HUES64 (cell line): ENCODE measurements at regions not wholly inside any gene's neighbourhood (a gene's known extent, or its start where the extent isn't known, plus 50 kb on each side); places are given as distances from the start of the nearest gene placed in this dataset.
"Not testable (repeated sequence)": the region's sequence is repeated elsewhere in the genome, so short reads cannot be mapped to it uniquely, and the experiment has no call there.

Source experiments
- H3K27ac ChIP-seq: 2 replicates; pipeline ENCODE4 v1.7.0; 2013; ENCODE audit warnings: low read depth, low read length, inconsistent platforms
- H3K27me3 ChIP-seq: 2 replicates; pipeline ENCODE4 v1.6.1; 2013; ENCODE audit warnings: mild to moderate bottlenecking, low read length; ENCODE audit not compliant: insufficient read depth
- H3K36me3 ChIP-seq: 2 replicates; pipeline ENCODE4 v1.6.1; 2013; ENCODE audit warnings: mild to moderate bottlenecking, low read length; ENCODE audit not compliant: insufficient read depth
- H3K4me1 ChIP-seq: 2 replicates; pipeline ENCODE4 v1.6.1; 2013; ENCODE audit warnings: mild to moderate bottlenecking, low read length, moderate library complexity; ENCODE audit not compliant: insufficient read depth
- H3K4me3 ChIP-seq: 2 replicates; pipeline ENCODE4 v1.5.1; 2013; ENCODE audit warnings: mild to moderate bottlenecking, low read length, moderate library complexity
- H3K9ac ChIP-seq: 2 replicates; pipeline ENCODE4 v1.6.1; 2013; ENCODE audit warnings: mild to moderate bottlenecking, low read depth, low read length
- H3K9me3 ChIP-seq: 2 replicates; pipeline ENCODE4 v1.6.1; 2013; ENCODE audit warnings: low read depth, low read length; ENCODE audit not compliant: insufficient read depth
- WGBS: fragments of 150-250, 120-280 bp; methylation state at CpG from one replicate; pipeline ENCODE4 v1.1.7; 2013; ENCODE audit warnings: missing lambda C conversion rate; 5-methylcytosine and 5-hydroxymethylcytosine counted together

DNA sequence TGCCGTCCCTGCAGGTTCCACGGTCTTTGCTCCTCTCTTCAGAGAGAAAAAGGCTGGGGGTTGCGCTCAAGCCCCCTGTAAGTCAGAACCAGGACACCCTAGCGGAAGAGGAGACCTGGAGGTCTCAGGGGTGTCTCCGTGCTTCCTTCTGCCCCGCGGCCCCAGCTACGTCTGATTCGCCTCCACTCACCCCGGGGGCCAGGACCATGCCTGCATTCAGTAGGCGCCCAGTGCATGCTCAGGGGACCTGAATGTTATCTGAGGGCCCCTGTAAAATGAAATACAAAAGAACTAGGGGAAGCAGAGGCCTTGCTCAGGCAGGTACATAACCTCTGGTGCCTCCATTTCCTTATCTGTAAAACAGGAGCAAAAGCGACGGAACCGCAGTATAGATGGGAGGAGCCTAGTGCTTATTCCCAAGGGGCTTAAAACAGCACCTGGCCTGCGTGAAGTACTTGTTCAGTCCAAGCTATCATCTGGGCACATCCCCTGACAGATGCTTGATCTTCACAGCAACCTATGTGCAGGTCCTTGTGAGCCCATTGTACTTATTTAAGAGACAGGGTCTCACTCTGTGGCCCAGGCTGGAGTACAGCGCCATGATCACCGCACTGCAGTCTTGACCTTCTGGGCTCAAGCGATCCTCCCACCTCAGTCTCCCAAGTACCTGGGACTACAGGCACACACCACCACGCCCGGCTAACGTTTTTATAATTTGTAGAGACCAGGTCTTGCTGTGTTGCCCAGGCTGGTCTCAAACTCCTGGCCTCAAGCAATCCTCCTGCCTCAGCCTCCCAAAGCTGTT, 110.3 kb upstream of the NCOR2 start:
- Histone ChIP-seq H3K9me3 (no peaks in the 10 kb centered on the region), H3K27me3 (no peaks in the 10 kb centered on the region), H3K27ac (no peak overlapping the region), H3K36me3 (no peaks in the 10 kb centered on the region), H3K4me3 (no peak overlapping the region), H3K4me1 (peaks cover 8% of the 10 kb centered on the region; the same call in 1 of the 2 replicates), H3K9ac (no peak overlapping the region)
- 93% methylated on average over 21 of the region's 21 CpGs for WGBS

DNA sequence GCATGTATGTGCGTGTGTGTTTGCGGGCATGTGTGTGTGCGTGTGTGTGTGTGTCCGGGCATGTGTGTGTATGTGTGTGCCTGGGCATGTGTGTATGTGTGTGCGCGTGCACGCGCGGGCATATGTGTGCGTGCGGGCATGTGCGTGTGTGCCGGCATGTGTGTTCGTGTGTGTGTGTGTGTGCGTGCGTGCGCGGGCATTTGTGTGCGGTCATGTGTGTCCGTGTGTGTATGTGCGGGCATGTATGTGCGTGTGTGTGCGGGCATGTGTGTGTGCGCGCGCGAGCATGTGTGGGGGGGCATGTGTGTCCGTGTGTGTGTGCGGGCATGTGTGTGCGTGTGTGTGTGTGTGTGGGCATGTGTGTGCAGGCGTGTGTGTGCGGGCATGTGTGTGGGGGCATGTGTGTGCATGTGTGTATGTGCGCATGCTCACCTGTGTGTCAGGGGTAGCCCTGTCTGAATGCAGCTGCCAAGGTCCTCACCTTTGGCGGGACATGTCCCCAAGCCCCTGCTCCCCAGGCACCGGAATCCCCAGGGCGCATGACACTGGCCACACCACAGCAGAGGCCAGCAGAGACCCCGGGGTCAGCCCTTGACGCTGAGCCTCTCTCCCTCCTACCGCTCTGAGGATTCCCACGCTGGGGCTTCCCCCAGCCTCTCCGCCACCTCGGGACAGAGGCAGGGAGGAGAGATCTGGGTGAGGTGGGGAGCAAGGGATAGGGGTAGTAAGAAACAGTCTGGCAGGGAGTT, 109.5 kb upstream of the NCOR2 start:
- H3K27ac ChIP-seq: no peak overlapping the region
- no peak overlapping the region for H3K4me3 ChIP-seq
- H3K9me3 ChIP-seq: no peaks in the 10 kb centered on the region
- H3K9ac ChIP-seq: no peak overlapping the region
- H3K27me3 ChIP-seq: no peaks in the 10 kb centered on the region
- WGBS: 91% methylated on average over 42 of the region's 42 CpGs
- H3K4me1 ChIP-seq: peaks cover 5% of the 10 kb centered on the region; the same call in 1 of the 2 replicates
- H3K36me3 ChIP-seq: no peaks in the 10 kb centered on the region

DNA sequence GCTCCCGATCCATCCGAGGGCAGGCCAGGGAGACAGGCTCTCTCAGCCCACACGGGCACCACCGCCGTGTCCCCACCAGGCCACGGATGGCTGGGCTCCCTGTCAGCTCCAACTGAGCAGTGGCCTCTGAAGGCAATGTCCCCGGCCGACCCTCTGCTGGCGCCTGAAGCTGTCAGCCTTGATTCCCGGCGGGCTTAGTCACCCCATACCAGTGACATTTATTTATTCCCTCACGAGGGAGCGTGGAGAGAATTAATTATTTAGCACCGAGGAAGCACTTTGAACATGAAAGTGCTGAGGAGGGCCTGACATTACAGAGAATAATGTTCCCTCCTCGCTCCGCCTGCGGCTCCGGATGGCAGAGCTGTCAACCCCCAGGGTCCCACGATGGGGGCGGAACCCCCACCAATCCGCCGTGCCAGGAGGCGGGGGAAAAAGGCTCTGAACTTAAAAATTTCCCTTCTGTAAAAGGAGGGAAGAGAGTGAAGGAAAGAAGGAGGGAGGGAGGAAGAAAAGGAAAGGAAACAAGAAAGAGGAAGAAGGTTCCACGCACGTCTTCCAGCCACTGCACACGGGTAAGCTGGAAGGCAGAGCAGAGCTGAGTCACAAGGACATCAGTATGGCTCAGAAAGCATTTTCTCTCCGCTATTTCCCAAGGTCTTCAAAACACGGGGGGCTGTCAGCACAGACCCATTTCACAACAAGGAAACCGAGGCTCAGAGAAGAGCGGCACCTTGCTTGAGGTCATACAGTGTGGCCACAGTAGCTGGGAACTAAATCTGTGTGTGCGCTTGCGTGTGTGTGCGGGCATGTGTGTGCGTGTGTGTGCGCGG, 108.7 kb upstream of the NCOR2 start:
- Histone ChIP-seq H3K4me3 (no peak overlapping the region), H3K27me3 (no peaks in the 10 kb centered on the region), H3K9me3 (no peaks in the 10 kb centered on the region), H3K27ac (no peak overlapping the region), H3K4me1 (no peaks in the 10 kb centered on the region), H3K36me3 (no peaks in the 10 kb centered on the region), H3K9ac (no peak overlapping the region)
- WGBS: 83% methylated on average over 36 of the region's 36 CpGs

DNA sequence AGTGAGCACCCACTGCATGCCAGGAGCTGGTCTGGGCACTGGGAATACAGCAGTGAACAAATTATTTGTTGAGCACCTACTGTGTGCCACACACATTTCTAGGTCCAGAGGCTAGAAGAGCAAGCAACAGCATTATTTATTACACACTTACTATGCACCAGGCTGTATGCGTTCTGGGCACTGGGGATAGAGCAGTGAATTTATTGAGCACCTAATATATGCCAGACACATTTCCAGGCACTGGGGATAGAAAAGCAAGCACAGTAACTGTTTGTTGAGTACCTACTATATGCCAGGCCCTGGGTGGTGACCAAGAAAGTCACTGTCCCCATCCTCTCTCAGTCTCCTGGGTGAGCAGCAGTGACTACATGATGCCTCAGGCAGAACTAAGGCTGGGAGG, 107.5 kb upstream of the NCOR2 start:
- H3K9me3 ChIP-seq: no peaks in the 10 kb centered on the region
- no peak overlapping the region for H3K9ac ChIP-seq
- no peak overlapping the region for H3K4me3 ChIP-seq
- H3K27me3 ChIP-seq: no peaks in the 10 kb centered on the region
- no peaks in the 10 kb centered on the region for H3K4me1 ChIP-seq
- no peak overlapping the region for H3K27ac ChIP-seq
- no peaks in the 10 kb centered on the region for H3K36me3 ChIP-seq
- 92% methylated on average over 1 of the region's 1 CpG for WGBS

DNA sequence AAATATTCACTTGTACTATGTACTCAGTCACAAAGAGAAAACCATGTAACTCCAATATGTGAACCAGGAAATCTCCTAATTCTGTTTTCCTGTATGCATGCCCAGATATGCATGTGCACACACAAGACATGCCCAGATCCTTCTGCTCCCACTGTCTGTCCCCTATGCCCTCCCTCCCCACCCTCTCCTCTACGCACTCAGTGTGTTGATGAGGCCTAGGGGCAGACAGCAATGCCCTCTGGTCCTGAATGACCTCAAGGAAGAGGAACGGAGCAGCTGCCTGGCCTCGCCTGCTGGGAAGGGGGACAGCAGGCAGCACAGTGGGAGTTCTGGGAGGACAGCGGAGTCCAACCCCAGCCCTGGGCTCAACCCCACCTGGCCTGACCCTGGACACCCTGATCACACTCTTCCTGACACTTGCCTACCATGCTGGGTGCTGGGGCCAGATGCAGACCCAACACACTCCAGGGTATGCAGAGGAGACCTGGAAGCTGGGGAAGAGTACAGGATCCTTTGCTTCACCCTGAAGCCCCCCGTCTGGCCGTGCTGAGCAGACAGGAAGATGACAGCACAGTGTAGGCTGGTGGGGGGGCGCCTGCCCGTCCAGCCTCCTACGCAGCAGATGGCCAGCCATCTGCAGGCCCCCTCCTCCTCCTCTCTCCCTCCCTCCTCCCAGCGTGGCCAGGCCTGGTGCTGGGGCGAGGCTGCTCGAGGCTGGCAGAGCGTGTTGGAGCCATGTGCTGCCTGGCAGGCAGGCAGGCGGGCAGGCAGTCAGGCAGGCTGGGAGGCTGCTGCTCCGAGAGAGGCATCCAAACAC, 106.6 kb upstream of the NCOR2 start:
- H3K36me3 ChIP-seq: no peaks in the 10 kb centered on the region
- H3K9ac ChIP-seq: no peak overlapping the region
- H3K4me3 ChIP-seq: no peak overlapping the region
- H3K27ac ChIP-seq: no peak overlapping the region
- whole genome bisulfite sequencing: 83% methylated on average over 15 of the region's 15 CpGs
- H3K9me3 ChIP-seq: no peaks in the 10 kb centered on the region
- no peaks in the 10 kb centered on the region for H3K27me3 ChIP-seq
- H3K4me1 ChIP-seq: no peaks in the 10 kb centered on the region

DNA sequence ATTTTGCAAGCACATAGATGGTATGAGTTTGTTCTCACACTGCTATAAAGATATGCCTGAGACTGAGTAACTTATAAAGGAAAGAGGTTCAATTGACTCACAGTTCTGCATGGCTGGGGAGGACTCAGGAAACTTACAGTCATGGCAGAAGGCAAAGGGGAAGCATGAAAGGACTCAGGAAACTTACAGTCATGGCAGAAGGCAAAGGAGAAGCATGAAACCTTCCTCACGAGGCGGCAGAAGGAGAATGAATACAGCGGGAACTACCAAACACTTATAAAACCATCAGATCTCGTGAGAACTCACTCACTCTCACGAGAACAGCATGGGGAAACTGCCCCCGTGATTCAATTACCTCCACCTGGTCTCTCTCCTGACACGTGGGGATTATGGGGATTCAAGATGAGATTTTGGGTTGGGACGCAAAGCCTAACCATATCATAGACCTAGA, 101.9 kb upstream of the NCOR2 start:
- 89% methylated on average over 8 of the region's 8 CpGs for WGBS
- H3K27ac ChIP-seq, H3K4me1 ChIP-seq, H3K4me3 ChIP-seq, H3K9me3 ChIP-seq, H3K27me3 ChIP-seq, H3K36me3 ChIP-seq, H3K9ac ChIP-seq: not testable (repeated sequence)

DNA sequence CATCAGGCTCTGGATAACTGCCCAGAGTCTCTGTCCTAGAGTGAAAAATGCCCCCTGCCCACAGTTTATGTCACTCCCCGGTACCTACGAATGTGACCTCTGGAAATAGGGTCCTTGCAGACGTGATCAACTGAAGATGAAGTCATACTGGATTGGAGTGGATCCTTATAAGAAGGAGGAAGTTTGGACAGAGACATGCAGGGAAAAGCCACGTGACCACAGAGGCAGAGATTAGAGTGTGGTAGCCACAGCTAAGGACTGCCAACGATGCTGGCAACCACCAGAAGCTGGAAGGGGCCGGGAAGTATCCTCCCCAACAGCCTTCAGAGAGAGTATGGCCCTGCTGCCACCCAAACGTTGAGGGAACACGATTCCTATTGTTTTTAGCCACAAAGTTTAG, 101.2 kb upstream of the NCOR2 start:
- 81% methylated on average over 8 of the region's 8 CpGs for WGBS
- H3K36me3 ChIP-seq: no peaks in the 10 kb centered on the region
- no peak overlapping the region for H3K4me3 ChIP-seq
- H3K9ac ChIP-seq: no peak overlapping the region
- H3K4me1 ChIP-seq: no peaks in the 10 kb centered on the region
- no peaks in the 10 kb centered on the region for H3K27me3 ChIP-seq
- H3K27ac ChIP-seq: no peak overlapping the region
- no peaks in the 10 kb centered on the region for H3K9me3 ChIP-seq

DNA sequence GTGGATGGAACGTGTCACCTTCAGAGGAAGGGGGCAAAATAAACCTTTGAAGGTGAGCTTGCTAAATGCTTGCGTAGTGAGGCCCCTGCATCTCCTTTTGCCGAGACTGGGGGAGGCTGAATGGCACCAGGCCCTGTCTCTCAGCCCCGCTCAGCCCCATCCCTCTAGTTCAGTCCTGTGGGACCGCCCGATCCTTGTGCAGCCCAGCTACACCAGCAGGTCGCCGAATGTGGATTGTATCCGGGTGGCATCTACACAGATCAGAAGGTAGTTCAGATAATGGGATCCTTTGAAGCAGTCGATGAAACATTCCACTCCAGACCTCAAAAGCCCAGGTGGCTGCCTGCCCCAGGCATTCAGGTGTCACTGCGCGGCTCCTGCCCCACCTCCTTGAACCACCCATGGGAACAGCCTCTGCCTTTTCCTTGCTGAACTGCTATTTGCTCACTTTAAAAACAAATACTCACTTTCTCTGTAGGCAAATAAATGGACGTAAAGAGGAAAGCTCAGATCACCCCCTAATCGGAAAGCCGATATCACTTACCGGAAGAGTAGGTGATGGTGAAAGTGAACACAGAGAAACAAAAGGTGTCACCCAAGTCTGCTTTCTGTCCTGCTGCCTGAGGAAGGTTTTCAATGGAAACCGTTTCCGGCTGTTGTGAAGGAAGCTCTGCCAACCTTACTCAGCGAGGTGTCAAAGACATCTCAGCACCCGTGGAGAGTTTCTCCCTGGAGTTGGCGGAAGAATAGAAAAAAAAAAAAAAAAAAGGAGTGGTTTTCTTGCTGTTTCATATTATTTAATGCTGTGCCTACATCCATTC, 100.3 kb upstream of the NCOR2 start:
- Histone ChIP-seq H3K9ac (no peak overlapping the region), H3K36me3 (no peaks in the 10 kb centered on the region), H3K27ac (no peak overlapping the region), H3K4me3 (no peak overlapping the region), H3K4me1 (no peaks in the 10 kb centered on the region), H3K9me3 (no peaks in the 10 kb centered on the region), H3K27me3 (no peaks in the 10 kb centered on the region)
- 86% methylated on average over 21 of the region's 21 CpGs for WGBS

DNA sequence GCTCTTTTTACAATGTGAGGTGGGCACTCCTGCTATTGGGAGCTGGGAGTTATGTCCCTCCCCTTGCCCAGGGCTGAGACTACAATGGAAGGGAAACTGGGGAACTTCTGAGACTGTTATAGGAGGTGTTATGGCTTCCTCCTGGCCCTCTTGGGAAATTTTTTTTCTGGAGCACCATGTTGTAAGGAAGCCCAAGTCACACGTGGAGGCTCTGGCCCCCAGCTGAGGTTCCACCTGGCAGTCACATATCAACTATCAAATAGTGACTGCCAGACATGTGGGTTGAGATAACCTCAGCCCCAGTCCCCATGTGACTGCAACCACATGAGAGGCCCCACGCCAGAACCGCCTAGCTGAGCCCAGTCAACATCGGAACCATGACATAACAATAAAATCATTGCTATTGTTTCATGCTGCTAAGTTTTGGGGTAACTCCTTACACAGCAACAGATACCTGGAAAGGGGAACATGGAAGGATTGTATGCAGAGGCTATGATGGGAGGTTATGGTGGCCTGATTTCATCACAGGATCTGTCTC, 99.4 kb upstream of the NCOR2 start:
- H3K36me3 ChIP-seq: no peaks in the 10 kb centered on the region
- H3K27ac ChIP-seq: no peak overlapping the region
- H3K4me3 ChIP-seq: no peak overlapping the region
- H3K27me3 ChIP-seq: no peaks in the 10 kb centered on the region
- H3K9ac ChIP-seq: no peak overlapping the region
- no peaks in the 10 kb centered on the region for H3K9me3 ChIP-seq
- whole genome bisulfite sequencing: 97% methylated on average over 4 of the region's 4 CpGs
- H3K4me1 ChIP-seq: no peaks in the 10 kb centered on the region

DNA sequence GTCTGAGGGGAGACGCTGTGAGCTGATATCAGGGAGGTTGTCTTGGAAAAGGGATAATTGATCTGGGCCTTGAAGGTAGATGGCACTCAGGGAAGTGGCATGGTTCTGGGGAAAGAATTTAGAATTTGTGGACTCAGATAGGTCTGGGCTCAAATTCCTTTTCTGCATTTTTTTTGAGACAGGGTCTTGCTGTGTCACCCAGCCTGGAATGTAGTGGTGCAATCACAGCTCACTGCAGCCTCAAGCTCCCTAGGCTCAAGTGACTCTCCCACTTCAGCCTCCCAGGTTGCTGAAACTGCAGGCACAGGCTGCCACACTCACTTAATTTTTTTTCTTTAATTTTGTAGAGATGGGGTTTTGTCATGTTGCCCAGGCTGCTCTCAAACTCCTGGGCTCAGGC, 98.1 kb upstream of the NCOR2 start:
- H3K27ac ChIP-seq: no peak overlapping the region
- no peaks in the 10 kb centered on the region for H3K4me1 ChIP-seq
- no peaks in the 10 kb centered on the region for H3K36me3 ChIP-seq
- no peak overlapping the region for H3K4me3 ChIP-seq
- no peaks in the 10 kb centered on the region for H3K27me3 ChIP-seq
- WGBS: 95% methylated on average over 1 of the region's 1 CpG
- H3K9ac ChIP-seq: no peak overlapping the region
- H3K9me3 ChIP-seq: no peaks in the 10 kb centered on the region
